CD4-positive, alpha-beta T cell treated with Interleukin-17A for 1 hour (primary cell): ENCODE measurements at regions not wholly inside any gene's neighbourhood (a gene's known extent, or its start where the extent isn't known, plus 50 kb on each side); places are given as distances from the start of the nearest gene placed in this dataset.

Experiments used
- DNase-seq: peaks from one replicate; pipeline ENCODE4 v3.0.0-alpha.2; 2020

DNA sequence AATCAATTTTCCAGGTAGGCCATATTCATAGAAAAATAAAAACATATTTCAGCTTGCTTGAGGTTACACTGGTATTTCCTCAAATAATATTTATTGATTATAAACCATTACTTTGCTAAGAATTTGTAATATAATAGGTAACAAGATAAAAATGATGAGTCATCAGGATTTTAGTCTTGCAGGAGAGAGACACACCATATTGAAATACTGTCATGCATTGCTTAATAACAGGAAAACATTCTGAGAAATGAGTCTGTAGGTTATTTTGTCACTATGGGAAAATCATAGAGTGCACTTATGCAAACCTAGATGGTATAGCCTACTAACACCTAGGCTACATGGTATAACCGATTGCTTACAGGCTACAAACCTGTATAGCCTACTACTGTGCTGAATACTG lies 990.5 kb downstream of the OTOL1 start:
- DNase-seq = no peak

DNA sequence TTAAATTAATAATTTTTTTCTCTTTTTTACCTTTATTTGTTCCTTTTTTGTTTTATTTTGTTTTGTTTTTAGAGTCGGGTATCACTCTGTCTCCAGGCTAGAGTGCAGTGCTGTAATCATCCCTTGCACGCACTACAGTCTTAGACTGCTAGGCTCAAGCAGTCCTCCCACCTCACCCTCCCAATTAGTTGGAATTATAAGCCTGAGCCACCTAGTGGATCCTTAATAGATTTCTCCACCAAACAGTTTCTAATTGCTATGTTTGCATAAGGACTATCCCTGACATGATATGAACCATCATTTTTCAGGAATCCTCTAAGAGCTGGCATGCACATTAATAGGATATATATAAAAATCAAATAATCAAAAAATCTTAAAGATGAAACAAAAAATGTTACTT lies 993.2 kb downstream of the OTOL1 start:
- no peak for DNase-seq

DNA sequence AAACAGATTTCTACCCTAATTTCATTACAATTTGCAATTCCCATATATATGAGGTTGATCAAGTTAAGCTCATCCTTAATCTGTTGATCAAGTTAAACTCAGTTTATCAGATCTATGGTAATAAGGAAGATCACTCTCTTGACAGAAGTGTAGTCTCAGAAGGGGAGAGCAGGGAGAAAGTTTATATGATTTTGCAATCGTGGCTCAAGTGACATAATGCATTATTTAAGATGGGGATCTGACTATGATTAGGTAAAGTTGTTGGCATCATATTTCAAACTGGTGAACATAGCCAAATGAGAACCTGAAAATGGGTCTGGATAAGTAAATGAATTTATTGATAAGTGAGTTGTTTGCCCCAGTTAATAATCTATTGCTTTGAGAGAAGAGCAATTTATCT lies 995.3 kb downstream of the OTOL1 start:
- no peak for DNase-seq

DNA sequence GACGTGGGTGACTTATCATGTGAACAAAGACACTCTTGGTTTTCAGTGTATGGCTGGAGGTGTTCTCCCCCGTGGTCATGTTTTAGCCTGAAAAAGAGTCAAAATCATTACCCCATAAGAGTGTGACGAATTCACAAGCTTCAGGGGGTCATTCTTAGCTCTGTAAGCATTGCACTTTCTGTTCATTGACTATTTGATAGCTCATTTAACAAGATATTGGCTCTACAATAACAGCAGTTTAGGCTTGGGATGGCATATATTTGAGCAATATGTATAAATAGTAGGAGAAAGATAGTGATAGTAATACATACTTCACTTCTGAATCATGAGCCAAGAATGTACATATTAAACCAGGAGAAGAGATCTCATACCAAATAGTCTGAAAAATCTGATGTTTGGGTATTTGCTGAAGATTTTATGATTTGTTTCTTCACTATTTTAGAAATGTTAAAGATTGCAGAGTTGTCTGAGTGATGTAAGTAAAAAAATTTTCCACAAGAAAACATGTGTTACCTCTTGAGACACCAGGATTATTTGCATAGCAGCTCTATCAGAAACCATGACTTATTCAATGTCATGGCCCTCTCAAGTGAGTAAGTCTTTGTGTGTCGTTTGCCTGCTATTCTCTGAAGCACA lies 996.0 kb downstream of the OTOL1 start:
- DNase-seq = no peak

DNA sequence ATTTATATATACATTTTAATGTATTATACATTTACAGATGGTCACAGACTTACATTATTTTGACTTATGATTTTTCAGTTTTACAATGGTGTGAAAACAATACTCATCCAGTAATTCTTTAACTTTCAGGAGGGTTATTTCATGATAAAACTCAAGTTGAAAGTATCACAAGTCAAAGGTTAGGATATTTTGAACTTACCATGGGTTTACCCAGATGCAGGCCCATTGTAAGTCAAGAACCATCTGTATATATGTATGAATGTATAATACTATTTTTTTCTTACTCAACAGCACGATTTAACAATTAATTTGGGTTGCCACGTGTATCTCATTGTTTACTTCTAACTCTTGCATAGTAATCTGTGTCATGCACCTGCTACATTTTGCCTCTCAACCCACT lies 1002.0 kb downstream of the OTOL1 start:
- DNase-seq = no peak

DNA sequence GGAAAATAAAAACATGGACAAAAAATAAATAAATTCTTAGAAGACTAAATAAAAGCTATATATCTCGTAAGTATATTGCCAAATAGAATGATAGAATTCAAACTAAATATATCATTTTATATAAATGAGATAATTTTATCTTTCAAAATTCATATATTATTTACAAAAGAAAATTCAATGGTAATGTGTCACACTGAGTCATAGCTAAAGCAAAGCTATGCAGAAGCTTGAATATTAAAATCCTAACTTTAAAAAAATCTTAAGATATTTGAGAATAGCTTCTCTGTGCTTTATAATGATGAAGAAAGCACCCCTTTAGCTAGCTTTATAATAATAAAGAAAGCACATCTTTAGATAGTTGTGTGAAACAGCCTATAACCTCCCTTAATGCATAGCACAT lies 1010.8 kb downstream of the OTOL1 start:
- no peak for DNase-seq

DNA sequence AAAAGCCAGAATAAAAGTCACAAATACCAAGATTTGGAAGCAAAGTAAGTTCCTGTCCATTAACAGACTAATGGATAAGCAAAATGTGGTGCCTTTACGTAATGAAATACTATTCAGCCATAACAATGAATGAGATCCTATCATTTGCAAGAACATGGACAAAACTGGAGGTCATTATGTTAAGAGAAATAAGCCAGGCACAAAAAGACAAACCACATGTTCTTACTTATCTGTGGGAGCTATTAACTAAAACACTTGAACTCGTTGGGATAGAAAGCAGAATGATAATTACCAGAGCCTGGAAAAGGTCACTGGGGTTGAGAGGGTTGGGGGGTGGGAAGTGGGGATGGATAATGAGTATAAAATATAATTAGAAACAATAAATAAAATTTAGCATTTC lies 1015.9 kb downstream of the OTOL1 start:
- DNase-seq = no peak

DNA sequence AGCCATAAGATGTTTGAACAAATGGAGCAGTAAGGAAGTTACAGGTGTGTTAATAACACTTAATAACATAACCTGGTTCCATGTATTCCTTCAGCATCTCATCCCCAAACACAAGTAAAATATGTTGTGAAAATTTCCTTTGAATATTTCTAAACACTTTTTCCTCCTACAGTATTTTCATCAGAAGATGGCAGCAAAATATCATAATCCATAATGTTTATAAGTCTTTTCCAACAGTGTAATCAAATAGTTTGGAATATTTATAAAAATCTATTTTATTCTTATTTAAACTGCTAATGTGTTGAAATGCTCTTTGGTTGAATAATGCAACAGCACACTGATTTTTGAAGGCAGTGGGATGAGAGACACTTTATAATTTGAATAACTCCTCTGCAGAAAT lies 1020.5 kb downstream of the OTOL1 start:
- no peak for DNase-seq

DNA sequence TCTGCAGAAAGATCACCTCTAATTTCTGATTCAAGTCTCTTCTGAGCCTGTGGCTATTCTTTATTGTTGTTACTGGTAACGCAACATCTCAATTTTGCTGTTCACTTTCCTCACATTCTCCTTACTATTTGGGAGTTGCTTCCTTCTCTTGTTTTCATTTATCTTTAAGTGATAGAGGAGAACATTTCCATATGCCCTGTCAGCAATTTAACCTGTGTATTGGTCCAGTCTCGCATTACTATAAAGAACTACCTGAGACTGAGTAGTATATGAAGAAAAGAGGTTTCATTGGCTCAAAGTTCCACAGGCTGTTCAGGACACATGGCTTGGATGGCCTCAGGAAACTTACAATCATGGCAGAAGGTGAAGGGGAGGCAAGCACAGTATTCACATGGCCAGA lies 1025.1 kb downstream of the OTOL1 start:
- DNase-seq = no peak

DNA sequence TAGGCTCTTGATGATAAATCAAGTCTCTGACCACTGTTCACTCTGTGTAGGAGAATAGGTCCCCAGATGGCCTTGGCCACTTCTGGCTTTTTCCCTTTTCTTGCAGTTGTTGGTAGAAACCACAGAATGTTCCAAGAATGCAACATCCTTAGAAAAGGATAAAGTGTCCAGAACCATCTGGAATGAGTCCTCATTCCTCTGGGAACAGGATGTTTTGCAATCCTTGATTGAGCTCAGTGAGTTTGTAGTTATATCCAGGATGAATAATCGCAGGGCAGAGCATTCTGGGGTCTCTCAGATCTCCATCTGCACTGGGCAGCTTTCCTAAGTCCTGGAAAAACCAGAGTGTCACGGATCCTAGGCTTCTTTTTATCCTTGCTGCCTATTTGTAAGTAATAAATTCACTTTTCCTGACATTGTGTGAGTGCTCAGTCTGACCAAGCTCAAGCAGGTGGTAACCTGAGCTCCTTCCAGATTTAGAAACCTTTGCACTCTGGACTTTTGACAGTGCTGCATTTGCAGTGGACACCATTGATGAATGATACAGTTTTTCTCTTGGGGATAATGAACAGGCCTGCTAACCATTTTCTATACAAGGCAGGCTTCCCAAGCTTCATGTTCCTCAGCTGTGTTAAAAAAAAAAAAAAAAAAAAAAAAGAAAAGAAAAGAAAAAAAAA lies 1028.6 kb downstream of the OTOL1 start:
- DNase-seq = no peak

DNA sequence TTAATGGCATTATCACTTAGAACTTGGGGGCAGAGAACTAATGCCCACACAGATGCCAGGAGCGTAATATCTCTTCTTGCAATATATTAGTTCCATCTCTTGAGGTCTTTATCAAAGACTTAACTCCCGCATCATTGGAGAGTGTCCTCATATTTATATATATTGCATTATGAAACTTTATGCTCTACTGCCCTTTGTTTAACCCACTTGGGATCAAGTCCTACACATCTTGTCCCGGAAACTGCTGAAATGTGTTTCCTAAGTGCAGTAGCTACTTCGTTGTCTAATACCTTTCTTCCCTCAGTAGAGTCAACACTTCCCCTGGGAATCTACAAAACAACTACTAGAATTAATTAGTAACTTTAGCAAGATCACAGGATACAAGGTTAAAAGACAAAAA lies 1029.2 kb downstream of the OTOL1 start:
- no peak for DNase-seq

DNA sequence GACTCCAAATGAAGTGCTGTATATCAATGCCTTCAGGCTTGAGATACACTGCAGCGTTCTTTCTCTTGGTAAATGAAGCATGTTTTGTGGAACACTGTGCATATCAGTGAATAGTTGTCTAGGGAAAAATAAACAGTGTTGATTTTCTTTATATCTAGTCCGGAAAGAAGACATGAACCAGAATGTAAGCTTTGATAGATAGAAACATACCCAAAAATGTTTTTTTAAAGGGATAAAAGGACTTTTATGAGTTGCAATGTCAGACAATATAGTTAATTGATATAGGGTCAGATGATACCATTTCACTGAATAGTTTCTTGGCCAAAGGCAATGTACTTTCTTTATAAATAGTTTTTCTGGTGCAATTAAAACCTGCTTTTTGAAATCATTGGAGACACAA lies 1037.8 kb downstream of the OTOL1 start:
- no peak for DNase-seq

DNA sequence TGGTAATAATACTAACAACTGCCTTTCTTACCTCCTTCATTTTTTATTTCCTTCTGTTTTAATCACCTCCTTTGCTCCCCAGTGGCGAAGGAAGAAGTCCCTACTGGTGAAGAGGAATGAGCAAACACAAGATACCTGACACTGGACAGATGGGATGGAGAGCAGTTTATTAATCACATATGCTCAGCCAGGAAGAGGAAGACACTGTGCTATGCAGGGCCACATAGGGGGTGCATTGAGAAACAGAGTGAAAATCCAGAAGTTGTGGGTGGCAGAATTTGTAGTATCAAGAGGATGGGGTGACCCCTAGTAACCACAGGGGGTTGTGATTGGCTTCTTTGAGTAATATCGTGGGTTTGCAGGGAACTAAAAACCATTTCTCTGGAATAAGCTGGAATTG lies 1041.9 kb downstream of the OTOL1 start:
- no peak for DNase-seq

DNA sequence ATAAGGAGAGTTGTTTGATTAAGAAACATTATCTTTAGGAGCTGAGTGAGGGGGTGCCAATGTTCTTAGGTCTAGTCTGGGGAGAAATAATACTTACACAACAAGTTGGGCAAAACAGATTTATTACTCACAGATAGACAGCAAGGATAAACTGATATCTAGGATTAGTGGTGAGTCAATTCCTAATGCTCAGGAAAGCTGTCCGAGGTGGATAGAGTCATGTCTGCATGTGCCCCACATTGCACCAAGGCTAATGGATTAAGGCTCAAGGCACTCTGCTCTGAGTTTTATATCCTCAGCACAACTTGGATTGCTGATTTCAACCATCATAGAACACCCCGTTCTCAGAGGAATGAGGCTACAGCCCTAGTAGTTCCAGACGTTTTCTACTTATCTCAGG lies 1042.3 kb downstream of the OTOL1 start:
- DNase-seq = no peak

DNA sequence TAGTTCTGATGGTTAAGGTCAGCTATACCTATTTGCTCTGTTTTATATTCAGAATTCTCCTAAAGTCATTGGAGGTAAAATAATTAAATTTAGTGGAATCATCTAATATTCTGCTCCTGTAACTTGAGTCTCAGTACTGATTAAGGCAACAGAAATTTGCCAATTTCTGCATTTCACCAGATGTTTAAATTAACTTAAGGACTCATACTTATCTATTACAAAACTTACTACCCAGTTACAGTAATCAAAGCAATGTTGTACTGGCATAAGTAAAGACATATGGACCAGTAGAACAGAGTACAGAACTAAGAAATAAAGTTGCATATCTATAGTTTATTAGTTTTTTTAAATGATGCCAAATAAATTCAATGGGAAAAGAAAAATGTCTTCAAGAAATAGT lies 1043.8 kb downstream of the OTOL1 start:
- no peak for DNase-seq

DNA sequence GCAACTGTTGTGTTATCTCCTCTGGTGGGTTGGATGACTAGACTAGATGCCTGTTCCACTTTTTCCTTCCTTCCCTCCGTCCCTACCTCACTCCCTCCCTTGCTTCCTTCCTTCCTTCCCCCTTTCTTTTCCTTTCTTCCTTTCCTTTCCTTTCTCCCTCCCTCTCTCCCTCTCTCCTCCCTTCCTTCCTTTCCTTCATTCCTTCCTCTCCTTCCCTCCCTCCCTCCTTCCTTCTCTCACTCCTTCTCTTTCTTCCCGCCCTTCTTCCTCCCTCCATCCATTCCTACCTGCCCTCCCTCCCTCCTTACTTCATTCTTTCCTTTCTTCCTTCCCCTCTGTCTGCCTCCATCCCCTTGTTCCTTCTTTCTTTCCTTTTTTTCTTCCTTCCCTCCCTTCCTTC lies 1045.3 kb downstream of the OTOL1 start:
- DNase-seq = no peak

DNA sequence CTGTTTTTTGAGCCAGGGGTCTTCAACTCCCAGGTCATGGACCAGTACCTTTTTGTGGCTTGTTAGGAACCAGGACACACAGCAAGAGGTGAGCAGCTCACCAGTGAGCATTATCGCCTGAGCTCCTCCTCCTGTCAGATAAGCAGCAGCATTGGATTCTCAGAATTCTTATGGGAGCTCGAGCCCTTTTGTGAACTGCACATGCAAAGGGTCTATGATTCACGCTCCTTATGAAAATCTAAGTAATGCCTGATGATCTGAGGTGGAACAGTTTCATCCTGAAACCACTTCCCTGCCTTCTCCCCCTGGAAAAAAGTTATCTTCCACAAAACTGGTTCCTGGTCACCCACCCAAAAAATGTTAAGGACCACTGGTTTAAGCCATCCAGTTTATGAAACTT lies 1047.6 kb downstream of the OTOL1 start:
- no peak for DNase-seq

DNA sequence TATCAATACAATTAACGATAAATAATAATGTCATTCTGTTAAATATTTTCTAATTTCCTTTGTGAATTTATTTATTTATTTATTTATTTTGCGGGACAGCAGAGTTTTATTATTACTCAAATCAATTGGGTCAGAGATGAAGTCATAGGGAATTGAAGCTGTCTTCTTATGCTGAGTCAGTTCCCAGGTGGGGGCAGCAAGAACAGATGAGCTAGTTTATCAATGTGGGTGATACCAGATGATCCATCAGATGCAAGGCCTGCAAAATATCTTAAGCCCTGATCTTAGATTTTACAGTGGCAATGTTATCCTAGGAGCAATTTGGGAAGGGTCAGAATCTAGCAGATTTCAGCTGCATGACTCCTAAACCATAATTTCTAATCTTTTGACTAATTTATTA lies 1050.3 kb downstream of the OTOL1 start:
- DNase-seq = no peak

DNA sequence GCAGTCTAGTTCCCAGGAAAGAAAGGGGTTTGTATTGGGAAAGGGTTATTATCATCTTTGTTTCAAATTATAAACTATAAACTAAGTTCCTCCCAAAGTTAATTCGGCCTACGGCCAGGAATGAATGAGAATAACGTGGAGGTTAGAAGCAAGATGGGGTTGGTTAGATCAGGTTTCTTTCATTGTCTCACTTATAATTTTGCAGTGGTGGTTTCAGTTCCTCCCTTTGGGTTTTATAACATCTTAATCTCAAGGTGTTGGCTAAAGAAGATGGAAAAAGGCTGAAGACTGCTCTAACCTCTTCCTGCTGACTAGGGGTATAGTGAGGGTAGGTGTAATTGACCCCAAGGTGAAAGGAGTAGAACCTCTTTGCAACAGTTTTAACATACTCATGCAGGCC lies 1050.7 kb downstream of the OTOL1 start:
- no peak for DNase-seq

DNA sequence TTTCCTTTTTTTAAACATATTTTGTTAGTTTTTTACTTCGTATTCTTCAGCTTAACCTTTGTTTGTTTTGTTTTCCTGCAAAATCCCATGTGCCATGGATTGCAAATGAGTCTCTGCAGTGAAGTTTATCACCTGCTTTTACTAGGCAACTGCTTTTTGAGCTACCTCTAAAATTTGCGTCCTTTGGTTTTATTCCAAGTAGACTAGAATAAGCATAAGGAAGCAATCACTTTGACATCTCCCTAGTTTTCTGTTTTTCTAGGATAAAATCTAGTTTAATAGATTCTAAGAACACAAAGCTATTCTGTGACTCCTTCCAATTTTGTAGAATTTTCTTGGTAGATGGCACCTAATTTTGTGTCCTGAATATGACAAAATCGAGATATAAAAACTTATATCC lies 1059.2 kb downstream of the OTOL1 start:
- DNase-seq = no peak

DNA sequence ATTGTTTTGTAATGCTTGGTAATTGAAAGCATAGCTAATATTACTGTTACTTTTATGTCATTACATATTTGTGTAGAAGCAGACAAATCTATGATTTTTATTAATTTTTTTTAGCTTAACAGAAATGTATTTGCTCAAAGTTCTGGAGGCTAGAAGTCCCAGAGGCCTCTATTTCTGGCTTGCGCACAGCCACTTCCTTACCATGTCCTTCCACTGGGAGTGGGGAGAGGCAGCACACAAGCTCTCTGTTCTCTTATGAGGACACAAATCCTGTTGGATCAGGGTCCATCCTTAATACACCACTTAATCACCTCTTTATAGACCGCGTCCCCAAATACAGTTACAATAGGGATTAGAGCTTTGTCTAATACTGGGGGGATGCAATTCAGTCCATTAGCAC lies 1061.4 kb downstream of the OTOL1 start:
- DNase-seq = no peak

DNA sequence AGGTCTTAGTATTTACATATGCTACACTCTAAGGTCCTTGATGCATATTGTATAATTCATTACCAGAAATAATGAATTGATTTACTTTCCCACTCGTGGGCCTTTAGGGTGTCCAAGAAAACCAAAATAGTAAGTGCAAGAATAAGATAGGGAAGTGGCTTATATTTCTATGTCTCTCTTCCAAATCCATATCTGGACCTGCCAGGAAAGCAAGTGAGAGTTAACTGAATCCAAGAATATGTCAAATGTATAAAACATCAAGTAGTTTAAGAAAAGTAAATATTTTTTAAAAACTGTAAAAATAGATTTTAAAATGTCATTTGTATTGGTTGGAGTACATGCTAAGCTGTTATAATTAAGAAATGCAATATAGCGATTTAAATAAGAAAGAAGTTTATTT lies 1072.1 kb downstream of the OTOL1 start:
- no peak for DNase-seq

DNA sequence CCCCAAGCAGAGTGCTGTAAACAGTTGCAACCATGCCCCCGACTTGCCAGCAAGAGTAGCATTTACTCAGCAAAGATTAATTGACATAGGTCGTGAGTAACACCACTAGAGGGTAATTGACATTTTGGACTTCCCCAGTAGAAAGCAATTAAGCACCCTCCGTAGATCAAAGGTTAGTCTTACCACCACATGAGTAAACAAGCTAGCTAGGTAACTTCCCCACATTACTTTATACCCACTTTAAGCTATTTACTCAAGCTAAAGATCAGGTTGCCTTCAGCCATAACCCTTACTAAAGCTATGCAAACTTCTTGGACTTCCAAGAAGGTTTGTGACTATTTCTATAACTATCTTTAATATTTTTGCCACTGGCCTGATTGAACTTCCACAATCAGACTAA lies 1072.7 kb downstream of the OTOL1 start:
- no peak for DNase-seq

DNA sequence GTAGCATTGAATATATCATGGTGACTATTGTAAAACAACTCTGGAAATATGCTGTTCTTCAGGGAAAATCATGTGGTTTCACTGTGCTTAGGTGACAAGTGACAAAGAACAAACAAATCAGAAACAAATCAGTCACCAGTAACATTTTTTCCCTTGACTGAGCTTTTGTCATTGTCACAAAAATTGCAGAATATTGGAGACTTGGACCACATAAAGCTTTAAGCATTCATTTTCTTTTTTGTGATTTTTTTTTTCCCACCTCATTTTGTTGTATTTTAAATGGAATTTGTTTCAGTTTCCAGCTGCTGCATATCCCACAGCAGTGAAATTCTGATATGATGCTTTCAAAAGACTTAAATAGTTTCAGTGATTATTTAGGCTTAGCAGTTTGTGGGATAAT lies 1088.4 kb downstream of the OTOL1 start:
- no peak for DNase-seq

DNA sequence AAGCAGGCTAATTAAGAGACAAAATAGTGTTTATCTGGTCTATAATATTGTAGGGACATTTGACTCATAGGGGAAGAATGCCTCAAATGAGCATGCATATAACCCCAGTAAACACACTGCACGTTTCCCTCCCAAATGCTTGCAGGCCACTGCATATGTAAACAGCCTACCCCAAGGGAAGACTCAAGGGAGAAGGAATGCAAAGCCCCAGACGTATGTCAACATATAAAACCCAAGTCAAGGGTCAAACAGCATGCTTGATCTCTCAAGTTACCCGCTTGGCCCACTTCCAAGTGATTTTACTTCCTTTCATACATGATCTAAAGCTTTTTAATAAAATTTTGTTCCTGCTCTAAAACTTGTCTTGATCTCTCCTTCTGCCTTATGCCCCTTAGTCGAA lies 1090.0 kb downstream of the OTOL1 start:
- no peak for DNase-seq
